ENCODE measurements at regions not wholly inside any gene's neighbourhood (a gene's known extent, or its start where the extent isn't known, plus 50 kb on each side); places are given as distances from the start of the nearest gene placed in this dataset.

DNA sequence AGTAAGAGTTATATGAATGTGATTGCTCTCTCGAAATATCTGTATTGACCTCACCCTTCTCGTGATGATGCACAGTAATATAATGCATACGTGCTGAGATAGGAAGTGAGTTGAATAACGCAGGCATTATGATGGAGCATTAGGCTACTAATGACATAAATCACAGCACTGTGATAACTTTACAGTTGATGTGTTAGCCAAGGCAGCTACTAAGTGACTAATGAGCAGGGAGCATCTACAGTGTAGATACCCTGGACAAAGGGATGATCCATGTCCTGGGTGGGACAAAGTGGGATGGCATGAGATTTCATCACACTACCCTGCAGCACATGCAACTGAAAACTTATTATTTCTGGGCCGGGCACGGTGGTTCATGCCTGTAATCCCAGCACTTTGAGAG is 68.4 kb downstream of the HDGFL1 start:
- H3K4me3 ChIP-seq (ENCODE audit: low read depth, low read length): no peak overlapping the region
- TF ChIP-seq, protein P1, sequence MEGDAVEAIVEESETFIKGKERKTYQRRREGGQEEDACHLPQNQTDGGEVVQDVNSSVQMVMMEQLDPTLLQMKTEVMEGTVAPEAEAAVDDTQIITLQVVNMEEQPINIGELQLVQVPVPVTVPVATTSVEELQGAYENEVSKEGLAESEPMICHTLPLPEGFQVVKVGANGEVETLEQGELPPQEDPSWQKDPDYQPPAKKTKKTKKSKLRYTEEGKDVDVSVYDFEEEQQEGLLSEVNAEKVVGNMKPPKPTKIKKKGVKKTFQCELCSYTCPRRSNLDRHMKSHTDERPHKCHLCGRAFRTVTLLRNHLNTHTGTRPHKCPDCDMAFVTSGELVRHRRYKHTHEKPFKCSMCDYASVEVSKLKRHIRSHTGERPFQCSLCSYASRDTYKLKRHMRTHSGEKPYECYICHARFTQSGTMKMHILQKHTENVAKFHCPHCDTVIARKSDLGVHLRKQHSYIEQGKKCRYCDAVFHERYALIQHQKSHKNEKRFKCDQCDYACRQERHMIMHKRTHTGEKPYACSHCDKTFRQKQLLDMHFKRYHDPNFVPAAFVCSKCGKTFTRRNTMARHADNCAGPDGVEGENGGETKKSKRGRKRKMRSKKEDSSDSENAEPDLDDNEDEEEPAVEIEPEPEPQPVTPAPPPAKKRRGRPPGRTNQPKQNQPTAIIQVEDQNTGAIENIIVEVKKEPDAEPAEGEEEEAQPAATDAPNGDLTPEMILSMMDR (conservative IDR thresholded peaks at IDR 0.05; ENCODE audit: low read depth, low read length): no peak
- DNase-seq (ENCODE audit: low read depth): no peak

DNA sequence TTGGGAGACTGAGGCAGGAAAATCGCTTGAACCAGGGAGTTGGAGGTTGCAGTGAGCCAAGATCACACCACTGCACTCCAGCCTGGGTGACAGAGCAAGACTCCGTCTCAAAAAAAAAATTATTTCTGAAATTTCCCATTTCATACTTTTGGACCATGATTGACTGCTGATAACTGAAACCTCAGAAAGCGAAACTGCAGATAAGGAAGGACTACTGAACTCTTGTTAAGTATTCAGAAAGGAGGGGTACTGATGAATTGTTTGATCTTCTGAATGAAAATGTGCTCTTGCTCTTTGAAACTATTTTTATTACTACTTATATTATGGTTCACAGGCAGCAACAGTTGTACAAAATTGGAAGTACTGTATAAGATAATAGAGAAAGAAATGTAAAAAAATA is 69.0 kb downstream of the HDGFL1 start:
- no peak for DNase-seq (ENCODE audit: low read depth)
- TF ChIP-seq, protein P1 (conservative IDR thresholded peaks at IDR 0.05; ENCODE audit: low read depth, low read length): no peak
- no peak overlapping the region for H3K4me3 ChIP-seq (ENCODE audit: low read depth, low read length)

GRCh38 chr6:22642254-22642653 is 72.9 kb downstream of the HDGFL1 start:
- H3K4me3 ChIP-seq (ENCODE audit: low read depth, low read length): no peak overlapping the region
- TF ChIP-seq, protein P1 (conservative IDR thresholded peaks at IDR 0.05; ENCODE audit: low read depth, low read length): no peak
- peak; percentile 44 for DNase-seq (ENCODE audit: low read depth)

DNA sequence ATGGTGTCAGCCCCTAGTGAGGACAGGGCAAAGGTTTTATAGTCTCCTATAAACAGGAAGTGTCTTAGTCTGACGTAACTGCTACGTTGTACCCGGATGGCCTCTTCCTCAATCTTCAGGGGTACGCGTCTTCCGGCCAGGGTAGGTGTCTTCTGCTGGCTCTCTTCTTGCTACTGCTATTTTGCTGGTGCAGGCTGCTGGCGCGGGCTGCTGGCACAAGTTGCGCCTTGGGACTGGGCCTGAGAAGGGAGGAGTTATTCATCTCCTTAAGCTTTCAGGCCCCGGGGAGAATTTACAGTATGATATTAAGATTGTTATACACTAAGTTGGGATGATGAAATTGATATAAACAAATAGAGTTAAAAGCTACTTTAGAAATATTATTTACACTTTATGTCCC is 74.4 kb downstream of the HDGFL1 start:
- no peak for DNase-seq (ENCODE audit: low read depth)
- TF ChIP-seq, protein P1 (conservative IDR thresholded peaks at IDR 0.05; ENCODE audit: low read depth, low read length): no peak
- no peak overlapping the region for H3K4me3 ChIP-seq (ENCODE audit: low read depth, low read length)

DNA sequence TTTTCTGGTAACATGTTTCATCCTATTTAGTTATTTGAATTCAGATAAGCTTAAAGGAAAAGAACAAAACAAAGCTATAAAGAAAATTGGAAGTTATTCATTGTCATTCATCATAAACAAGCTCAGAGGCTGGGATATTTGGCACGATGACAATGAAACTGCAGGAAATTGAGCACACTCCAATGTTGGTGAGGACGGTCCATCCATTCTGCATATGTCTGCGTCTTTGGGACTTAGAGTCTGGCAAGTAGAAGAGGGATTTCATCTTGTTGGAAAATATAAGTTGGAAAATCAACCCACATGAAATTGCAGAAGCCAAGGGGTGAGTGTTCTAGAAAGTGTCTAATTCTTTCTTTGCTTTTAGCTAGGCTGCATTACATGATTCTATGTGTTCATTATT is 78.4 kb downstream of the HDGFL1 start:
- TF ChIP-seq, protein P1 (conservative IDR thresholded peaks at IDR 0.05; ENCODE audit: low read depth, low read length): no peak
- H3K4me3 ChIP-seq (ENCODE audit: low read depth, low read length): no peak overlapping the region
- DNase-seq (ENCODE audit: low read depth): no peak

DNA sequence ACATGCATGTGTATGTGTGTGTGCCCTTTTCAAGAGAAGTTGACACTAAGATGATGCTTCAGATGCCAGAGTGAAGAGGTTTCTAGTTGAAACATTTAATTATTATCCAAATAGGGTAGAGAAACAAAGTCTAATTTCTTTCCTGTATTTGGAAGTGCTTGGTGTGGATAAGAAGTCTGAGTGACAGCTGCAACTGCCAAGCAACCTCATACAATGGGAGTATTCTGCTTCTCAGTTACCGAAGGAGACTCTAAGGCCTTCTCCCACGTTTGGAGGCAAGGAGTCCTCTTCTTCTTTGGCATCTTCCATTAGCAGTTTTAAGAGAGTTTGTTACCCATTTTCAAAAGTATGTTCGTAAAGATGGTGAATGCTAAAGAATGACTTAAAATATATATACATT is 82.4 kb downstream of the HDGFL1 start:
- no peak overlapping the region for H3K4me3 ChIP-seq (ENCODE audit: low read depth, low read length)
- DNase-seq (ENCODE audit: low read depth): no peak
- TF ChIP-seq, protein P1 (conservative IDR thresholded peaks at IDR 0.05; ENCODE audit: low read depth, low read length): no peak

DNA sequence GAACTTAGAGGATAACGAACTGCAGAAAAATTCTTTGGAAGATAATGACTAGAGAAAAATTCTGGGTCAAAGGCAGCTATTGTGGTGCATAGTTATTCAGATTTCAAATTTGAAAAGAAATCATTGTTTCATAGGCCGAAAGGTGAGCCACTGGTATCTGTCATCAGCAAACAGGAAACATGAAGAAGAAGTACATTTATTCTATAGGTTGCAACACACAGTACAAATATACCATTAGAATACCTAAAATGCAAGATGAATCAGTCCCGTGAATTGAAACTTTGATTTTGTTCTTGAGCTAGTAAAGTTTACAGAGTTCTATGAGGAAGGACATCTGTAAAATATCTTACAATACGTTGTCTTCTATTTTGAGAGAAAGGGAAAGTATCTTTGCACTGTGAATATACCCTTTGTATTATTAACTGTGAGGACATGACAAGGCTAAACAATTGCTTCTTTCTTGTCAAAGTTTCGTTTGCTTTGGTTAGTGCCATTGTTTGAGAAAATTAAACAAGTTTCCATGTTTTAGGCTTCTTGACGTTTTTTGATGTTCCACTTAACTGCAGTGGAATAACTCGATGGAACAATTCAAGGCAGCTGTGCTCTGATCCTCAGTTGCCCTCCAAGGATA is 84.7 kb downstream of the HDGFL1 start:
- no peak for DNase-seq (ENCODE audit: low read depth)
- H3K4me3 ChIP-seq (ENCODE audit: low read depth, low read length): no peak overlapping the region
- TF ChIP-seq, protein P1 (conservative IDR thresholded peaks at IDR 0.05; ENCODE audit: low read depth, low read length): no peak
